ENCODE measurements at regions not wholly inside any gene's neighbourhood (a gene's known extent, or its start where the extent isn't known, plus 50 kb on each side); places are given as distances from the start of the nearest gene placed in this dataset.
"Not testable (repeated sequence)": the region's sequence is repeated elsewhere in the genome, so short reads cannot be mapped to it uniquely, and the experiment has no call there.

GRCh38 chr3:26425076-26425475 is 197.5 kb upstream of the LRRC3B start:
- no peak for DNase-seq

- DNase-seq = no peak
Observed at GRCh38 chr3:26428992-26429391, 193.6 kb upstream of the LRRC3B start.

- no peak for DNase-seq
Observed at GRCh38 chr3:26437678-26438077, 184.9 kb upstream of the LRRC3B start.

GRCh38 chr3:26438325-26438940 is 184.1 kb upstream of the LRRC3B start:
- DNase-seq = no peak

- DNase-seq = no peak
Observed at GRCh38 chr3:26438981-26439884, 183.3 kb upstream of the LRRC3B start.

- DNase-seq = no peak
Observed at GRCh38 chr3:26449996-26450395, 172.6 kb upstream of the LRRC3B start.

GRCh38 chr3:26452363-26452762 is 170.2 kb upstream of the LRRC3B start:
- no peak for DNase-seq

- no peak for DNase-seq
Observed at GRCh38 chr3:26460985-26461384, 161.6 kb upstream of the LRRC3B start.

- DNase-seq = no peak
Observed at GRCh38 chr3:26472345-26472744, 150.2 kb upstream of the LRRC3B start.

- DNase-seq = no peak
Observed at GRCh38 chr3:26474706-26475105, 147.9 kb upstream of the LRRC3B start.

- DNase-seq = no peak
Observed at GRCh38 chr3:26480377-26480776, 142.2 kb upstream of the LRRC3B start.

GRCh38 chr3:26484140-26484539 is 138.4 kb upstream of the LRRC3B start:
- DNase-seq = no peak

GRCh38 chr3:26498271-26498670 is 124.3 kb upstream of the LRRC3B start:
- no peak for DNase-seq

GRCh38 chr3:26505399-26505798 is 117.2 kb upstream of the LRRC3B start:
- DNase-seq = no peak

- not testable (repeated sequence) for DNase-seq
Observed at GRCh38 chr3:26514445-26515029, 108.0 kb upstream of the LRRC3B start.

- DNase-seq = no peak
Observed at GRCh38 chr3:26515351-26515750, 107.2 kb upstream of the LRRC3B start.

- no peak for DNase-seq
Observed at GRCh38 chr3:26521261-26521660, 101.3 kb upstream of the LRRC3B start.

GRCh38 chr3:26522919-26523318 is 99.7 kb upstream of the LRRC3B start:
- no peak for DNase-seq

- no peak for DNase-seq
Observed at GRCh38 chr3:26525013-26525412, 97.6 kb upstream of the LRRC3B start.

- DNase-seq = no peak
Observed at GRCh38 chr3:26535151-26535550, 87.4 kb upstream of the LRRC3B start.

- DNase-seq = no peak
Observed at GRCh38 chr3:26536955-26537354, 85.6 kb upstream of the LRRC3B start.

GRCh38 chr3:26550413-26550812 is 72.2 kb upstream of the LRRC3B start:
- no peak for DNase-seq

GRCh38 chr3:26556637-26557036 is 65.9 kb upstream of the LRRC3B start:
- no peak for DNase-seq

GRCh38 chr3:26558257-26558656 is 64.3 kb upstream of the LRRC3B start:
- DNase-seq = no peak

Measured in CD4-positive, alpha-beta T cell treated with Interleukin-4 for 4 hours (primary cell).